ENCODE measurements at regions not wholly inside any gene's neighbourhood (a gene's known extent, or its start where the extent isn't known, plus 50 kb on each side); places are given as distances from the start of the nearest gene placed in this dataset.

- TF ChIP-seq, protein P1, sequence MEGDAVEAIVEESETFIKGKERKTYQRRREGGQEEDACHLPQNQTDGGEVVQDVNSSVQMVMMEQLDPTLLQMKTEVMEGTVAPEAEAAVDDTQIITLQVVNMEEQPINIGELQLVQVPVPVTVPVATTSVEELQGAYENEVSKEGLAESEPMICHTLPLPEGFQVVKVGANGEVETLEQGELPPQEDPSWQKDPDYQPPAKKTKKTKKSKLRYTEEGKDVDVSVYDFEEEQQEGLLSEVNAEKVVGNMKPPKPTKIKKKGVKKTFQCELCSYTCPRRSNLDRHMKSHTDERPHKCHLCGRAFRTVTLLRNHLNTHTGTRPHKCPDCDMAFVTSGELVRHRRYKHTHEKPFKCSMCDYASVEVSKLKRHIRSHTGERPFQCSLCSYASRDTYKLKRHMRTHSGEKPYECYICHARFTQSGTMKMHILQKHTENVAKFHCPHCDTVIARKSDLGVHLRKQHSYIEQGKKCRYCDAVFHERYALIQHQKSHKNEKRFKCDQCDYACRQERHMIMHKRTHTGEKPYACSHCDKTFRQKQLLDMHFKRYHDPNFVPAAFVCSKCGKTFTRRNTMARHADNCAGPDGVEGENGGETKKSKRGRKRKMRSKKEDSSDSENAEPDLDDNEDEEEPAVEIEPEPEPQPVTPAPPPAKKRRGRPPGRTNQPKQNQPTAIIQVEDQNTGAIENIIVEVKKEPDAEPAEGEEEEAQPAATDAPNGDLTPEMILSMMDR (IDR thresholded peaks at IDR 0.05; ENCODE audit: low read length), result no peak
- TF ChIP-seq EZH2 (IDR thresholded peaks at IDR 0.05; ENCODE audit: borderline replicate concordance, low read length), result no peak
Measured at GRCh38 chr11:115578275-115578674, 74.1 kb upstream of the CADM1 start.

All from OCI-LY1 (cell line).